ENCODE measurements at regions not wholly inside any gene's neighbourhood (a gene's known extent, or its start where the extent isn't known, plus 50 kb on each side); places are given as distances from the start of the nearest gene placed in this dataset.

DNA sequence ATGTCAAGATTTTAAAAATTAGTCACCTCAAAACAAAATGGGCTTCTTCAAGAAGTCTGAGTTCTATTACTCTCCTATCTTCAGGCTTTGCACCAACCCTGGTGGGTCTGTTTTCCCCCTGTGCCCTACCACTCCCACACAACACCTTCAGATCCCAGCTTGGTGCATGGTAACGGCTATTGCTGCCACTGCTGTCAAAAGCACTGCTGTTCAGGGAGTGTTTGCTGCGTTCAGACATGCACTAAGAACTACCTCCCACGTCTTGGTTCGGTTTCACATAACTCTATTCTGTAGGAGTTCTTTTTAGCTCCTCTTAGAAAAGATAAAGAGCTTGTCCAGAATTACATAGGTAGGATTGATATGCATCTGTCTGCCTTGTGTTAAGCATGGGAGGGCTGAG, 799.2 kb downstream of the NR2F2 start:
- DNase-seq, result no peak

DNA sequence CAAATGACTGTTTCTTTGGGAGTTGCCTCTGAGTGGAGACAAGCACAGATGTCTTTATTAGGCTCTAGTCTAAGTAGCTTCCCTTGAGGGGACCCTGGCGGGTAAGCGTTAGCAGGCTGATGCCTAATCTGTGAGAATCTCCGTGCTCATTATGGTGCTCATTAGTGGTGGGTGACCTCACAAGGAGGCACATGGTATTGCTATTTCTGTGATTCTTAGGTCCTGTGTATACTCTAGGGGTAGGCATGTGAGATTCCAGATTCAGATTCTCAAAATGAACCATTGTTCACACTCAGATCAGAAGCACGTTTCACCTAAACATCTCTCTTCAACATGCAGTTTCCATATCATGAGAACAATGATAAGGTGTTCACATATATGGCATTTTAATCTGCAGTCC, 809.7 kb downstream of the NR2F2 start:
- no peak for DNase-seq

DNA sequence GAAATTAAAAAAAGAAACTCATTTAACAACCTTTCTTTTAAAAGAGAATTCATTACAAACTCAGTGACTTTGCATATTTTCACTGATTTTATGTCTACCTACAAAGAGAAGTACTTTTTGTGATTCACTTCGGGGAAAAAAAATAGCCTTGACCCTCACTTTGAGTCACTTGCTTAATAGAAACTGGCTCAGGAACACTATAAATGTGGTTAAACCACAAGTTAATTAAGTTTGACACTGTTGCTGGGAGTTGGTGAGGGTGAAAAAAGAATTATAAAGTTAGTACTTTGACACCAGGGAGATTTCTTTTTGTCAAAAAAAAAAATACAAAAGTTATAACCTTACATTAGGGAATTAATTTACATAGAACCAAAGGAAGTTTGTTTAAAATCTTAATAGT, 810.9 kb downstream of the NR2F2 start:
- no peak for DNase-seq

DNA sequence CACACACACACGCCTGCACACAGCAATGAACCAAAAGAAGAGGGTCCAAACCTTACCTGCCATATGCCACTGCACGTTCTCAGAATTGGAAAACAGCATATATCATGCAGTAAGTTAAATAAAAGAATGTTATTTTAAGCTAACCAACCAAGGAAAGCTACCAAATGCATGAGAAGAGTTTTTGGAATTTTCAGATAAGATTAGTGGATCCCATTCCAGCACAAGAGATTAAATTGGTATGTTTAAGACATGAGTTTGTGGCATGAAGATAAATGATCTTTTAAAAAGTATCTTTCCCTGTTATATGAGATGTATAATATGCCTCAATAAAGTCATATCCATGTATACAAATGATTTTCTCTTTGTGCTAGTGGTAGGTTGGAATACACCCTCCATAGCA, 811.4 kb downstream of the NR2F2 start:
- no peak for DNase-seq

DNA sequence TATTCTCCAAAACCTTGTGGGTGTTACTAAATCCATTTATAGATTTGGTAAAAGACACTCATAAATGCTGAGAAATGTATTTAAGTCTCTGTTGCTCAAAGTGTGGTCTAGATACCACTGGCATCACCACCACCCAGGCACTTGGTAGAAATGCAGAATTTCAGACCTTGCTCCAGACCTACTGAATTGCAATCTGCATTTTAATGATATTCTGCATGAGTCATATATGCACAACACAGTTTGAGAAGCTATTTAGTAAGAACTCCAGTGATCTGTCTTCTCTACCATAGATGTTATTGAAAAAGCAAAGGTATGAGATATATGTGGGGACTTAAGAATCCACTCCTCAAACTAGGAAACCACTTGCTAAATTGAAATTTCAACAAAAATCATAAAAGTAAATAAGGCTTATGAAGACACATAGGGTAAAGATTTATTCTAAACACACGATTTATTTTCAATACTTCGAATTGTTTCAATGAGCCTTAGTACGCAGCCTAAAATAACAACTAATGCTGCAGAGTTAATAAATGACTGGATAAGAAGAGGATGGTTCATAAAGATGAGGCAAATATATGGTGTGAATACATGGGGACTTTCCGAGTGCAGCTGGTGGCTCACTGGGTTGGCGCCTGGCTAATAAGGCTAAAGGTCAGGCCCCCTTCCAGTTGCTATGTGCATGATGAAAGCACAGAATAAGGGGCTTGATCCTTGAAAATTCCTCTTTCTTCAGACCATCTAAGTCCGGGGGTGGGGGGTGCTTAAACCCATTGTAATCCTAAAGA, 813.3 kb downstream of the NR2F2 start:
- DNase-seq, result no peak

DNA sequence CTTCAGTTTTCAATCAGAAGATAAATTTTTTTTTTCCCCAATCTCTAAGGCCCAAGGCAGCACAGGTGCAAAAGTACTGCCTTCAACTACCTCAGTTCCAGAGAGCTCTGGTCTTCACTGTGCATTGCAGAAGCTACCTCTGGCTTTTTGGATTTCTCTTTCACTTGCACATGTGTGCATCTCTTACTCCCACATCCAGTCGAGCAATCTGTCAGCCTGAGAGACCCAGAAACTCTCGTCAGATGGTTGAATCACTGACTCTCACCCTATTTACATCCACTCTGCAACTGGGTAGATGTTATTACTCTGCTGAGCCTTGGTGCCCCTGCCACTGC, 813.8 kb downstream of the NR2F2 start:
- DNase-seq, result no peak

DNA sequence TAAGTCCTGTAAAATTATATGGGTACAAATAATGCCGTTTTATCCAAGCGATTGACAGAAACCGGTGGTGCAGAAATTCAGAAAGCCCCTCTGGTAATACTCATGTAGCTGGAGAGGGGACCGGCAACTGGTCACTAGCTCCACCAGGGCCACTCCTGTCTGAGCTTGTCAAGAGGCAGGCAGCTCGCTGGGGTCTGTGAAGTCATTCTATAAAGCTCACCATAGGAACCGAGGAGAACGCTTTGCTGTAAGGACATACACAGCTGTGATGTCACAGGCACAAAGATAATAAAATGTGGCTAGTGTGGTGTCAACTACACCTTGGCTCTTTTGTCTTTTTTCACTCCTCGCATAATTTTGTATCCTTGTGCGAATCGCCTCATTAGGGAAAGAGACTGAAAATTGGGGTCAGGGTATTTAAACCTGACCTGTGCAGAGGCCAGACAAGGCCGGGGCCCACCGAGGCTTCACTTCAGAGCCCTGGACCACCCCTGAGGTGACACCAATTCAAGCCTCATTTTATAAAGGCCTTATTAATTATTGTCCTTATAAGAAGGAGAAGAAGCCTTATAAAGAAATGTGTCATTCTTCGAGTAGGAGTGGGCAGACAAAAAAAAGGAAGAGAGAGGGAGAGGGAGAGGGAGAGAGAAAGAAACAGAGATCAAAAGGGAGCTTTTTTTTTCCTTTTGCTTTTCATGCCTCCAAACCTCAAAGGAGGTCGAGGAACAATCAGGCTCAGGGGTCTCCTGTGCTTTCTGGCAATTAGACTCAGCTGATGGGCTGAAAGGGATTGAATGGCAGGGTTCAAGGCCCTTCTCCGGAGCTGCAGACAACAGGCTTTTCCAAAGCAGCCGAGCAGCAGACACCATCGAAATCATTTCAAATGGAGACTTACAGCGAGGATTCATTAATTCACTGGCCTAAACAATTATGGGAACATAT, 813.3 kb upstream of the ARRDC4 start:
- DNase-seq, result no peak

DNA sequence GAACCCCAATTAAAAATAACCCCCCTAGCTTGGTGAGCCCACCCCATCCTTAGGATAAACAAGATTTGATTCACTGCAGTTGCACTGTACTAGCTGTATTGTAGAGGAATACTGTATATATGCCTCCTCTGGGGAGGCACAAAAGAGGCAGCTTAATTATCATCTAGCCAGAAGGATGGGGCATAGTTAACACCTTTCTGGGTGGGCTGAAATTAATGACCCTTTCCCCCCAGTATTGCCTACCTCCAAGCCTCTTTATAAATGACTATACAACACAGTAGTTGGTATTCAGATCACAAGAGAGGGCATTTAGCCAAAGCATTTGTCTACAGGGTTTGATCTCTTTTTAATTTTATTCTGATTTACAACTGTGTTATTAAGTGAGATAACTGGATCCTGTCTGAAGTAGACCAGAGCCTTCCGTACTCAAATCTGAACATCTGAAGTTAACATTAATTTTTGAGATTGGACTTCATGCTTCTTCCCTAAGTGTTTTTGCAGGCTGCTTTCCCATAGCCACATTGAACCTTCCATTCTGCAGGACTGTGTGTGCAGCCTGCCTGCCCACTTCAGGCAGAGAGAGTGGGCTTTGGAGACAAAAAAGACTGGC, 807.0 kb upstream of the ARRDC4 start:
- peak; percentile 20 for DNase-seq

DNA sequence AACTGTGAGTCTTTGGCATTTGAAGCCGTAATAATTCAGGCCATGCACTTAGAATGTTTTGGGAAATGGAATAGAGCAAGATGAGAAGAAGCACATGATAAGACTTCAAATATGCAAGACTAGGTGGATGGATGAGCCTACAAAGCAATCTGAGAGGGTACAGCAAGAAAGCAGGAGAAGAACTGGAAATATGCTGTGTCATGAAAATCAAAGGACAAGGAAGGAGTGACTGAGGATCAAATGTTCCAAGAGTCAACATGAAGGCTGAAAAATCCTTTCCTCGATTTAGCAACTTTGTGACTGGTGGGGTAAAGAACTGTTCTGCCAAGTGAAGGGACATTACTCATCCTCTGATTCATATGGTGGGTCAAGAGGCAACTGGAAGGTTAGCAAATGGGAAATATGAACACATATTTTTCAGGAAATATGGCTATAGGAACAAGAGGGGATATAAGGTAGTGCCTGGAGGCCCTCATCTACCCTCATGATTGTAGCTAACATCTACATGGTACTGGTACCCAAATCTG, 803.7 kb upstream of the ARRDC4 start:
- no peak for DNase-seq

DNA sequence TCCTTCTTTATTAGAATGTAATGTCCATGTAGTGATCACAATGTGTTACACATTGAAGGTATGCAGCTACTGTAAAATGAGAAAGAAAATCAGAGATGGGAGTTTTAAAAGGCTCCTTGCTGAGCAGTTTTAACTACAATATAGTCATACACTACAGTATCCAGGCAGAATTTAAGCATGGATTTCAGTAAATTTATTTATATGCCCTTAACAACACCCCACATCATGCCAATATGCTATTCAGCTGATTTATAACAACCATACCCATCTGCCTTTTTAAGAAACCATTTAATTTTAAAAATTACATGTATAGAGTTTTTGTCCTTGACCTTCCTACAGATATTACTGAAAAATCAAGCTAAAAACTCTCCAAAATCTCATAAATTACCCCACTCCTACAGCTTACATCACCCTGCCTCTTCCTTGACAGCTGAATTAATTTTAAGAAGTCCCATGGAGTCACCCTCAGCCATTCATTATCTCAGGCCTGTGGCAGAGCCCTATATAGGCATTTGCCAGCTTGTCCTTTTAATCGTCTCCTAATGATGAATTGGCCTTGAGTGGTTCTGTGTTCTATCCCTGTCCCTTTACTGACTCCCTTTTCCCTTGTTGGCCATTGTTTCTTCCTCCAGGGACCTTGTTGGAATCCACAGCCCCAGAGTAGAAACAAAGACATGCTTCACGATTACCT, 797.6 kb upstream of the ARRDC4 start:
- DNase-seq, result no peak

DNA sequence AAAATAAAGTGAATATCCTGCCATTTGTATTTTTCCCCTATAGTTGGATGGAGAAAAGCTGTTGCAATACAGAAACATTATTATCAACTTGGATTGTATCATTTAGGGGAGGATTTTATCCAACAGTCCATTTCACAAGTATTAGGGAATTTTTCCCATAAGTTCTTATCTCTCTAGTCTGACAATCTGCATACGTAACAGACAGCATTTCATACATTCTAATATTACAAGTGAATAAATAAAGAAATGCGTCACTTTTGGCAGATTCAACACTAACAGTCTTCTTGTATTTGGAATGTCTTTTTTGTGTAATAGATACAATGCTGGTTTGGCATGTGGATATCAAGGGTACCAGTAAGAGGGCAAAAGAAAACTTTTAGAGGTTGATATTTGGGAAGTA, 795.3 kb upstream of the ARRDC4 start:
- no peak for DNase-seq

DNA sequence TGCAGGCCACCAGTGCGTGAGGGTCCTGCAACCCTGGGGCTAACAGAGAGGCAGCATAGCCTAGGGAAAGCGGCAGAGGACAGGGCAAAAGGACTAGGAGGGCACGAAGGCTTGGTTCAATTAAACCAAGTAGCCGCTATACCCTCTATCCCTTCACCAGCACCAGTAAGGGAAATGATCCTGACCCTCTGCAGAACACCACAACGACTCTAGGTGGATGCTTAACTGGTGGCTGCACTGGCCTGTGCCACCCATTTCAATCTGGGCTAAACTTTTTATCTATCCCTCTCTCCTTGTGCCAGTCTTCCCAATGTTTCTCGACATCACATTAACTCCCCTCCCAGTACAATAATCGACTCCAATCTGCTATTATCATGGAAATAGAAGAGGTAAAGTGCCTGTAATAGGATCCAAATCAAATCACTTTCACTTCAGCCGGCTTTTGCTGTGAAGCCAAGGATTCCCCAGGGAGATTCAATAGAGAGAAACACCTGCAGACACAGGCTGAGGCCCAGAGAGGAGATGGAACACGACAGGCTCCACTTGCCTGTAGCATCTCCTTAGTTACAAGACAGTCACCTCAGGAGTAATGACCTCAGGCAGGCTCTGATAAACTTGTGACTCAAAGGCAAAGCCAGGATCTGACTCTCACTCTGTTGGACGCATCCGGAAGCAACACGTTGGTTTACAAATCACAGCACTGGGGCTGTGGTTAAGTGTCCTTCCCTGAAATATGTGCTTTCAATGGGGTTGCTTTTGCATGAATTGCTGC, 791.6 kb upstream of the ARRDC4 start:
- DNase-seq, result no peak

DNA sequence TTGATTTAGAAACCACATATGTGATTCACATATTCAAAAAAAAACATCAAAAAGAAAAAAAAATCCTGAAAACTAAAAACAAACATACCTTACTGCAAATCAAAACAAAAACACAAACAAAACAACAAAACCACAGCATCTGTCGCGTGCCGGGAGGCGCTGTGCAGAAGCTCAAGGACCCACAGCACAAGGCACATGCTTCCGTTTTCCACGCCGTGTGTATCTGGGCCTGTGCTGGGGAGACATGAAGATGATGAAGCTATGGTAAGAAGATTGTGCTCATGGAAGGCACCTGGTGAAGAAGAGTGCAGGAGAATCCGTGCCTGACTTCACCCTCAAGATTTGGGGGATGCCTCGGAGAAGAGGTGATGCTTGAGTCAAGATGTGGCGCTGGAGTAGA, 788.9 kb upstream of the ARRDC4 start:
- DNase-seq, result no peak

DNA sequence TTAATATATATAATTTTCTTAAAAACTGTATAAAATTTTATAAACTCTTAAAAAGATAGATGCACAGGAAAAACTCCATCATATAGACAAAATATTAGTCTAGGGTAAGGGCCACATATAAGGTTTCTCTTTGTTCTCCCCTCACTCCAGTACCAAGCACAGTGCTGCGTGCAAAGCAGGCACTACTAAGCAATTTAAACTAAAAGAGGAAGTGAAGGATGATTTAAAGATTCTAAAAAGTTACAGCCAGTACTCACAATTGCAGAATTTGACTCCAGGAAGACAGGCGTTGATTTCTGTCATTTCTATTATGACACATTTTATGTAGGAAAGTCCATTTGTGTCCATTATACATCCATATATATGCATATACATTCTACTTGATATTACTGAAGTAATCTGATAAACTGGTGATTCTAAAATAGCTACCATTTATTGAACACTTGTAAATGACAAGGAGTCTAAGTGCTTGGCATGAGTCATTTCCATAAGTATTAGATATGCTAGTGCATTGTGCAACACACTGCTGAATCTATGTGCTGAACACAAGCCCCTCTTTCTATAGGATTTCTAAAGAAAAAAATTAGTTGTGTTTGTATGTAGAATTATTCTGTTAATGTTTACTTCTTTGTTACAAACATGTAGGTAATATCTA, 785.5 kb upstream of the ARRDC4 start:
- DNase-seq, result no peak

DNA sequence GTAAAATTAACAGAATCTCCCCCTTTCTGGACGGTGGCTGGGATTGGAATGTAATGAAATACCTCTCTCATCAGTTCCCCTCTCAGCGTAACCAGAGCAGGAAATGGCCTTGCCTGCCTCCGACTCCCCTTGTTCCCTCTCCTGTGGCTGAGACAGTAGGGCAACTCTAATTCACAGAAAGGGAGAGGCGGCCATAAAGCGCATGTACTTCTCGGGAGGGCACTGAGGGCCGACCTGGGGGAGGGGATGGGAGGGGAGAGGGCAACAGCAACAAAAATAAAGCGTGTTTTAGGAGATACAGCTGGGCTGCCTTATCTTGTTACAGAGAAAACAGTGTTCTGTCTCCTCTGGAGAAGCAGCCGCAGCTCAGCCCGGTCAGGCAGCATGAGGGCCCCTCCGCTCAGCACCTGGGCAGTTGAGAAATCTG, 783.3 kb upstream of the ARRDC4 start:
- DNase-seq, result no peak

DNA sequence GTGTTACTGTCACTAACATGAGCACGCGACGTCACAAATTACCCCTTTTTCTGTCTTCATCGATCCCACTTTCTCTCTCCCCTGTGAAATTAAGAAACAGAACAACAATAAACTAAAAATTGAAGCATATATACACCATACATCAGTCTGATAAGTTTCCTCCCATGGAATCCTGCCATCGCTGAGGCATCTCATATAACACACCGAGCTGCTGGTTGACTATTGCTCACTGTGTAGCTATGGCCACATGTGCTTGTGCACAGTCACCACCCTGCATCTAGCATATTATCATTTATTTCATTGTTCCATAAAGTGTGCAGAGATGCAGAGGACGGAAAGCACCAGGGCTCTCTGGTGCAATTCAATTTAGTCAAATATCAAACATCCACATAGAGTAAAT, 777.9 kb upstream of the ARRDC4 start:
- DNase-seq, result no peak

DNA sequence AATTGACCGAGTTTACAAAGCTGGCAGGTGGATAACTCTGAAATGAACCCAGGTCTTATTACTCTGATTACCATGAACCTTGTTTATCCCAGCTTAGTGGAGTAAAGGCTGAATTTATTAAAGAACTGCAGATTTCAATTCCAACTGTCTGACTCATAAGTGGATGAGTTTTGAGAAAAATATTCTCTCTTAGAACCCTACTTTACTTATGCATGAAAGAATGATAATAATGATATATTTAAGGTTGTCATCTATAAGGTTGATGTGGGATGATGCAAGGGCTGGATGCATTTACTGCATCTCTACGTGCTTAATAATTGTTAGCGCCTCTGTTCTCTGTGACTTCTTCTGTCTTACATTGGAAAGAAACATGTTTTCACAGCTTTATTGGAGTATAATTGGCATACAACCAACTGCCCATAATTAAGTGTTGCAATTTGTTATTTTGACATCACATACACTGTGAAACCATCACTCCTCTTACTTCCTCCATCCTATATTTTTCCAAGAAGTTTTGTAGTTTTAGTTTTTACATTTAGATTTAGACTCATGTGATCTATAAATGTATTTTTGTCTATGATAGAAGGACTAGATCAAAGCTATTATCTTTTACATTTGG, 771.2 kb upstream of the ARRDC4 start:
- DNase-seq, result no peak

DNA sequence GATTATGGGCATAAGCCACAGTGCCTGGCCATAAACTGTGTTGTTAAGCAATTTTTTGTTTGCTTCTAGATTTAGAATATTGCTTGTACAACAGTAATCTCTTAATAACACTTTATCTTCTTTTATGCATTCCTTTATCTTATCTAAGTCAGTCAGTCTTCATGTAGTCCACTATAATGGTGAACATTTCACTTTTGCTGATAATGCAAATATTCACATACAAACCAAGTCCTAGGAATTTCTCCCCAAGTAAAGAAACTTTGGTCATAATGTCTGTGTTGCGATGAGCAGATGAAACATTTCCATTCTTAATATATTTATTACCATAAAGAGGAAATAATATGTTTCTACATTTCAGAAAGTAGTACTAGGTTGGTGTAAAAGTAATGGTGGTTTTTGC, 765.8 kb upstream of the ARRDC4 start:
- no peak for DNase-seq

DNA sequence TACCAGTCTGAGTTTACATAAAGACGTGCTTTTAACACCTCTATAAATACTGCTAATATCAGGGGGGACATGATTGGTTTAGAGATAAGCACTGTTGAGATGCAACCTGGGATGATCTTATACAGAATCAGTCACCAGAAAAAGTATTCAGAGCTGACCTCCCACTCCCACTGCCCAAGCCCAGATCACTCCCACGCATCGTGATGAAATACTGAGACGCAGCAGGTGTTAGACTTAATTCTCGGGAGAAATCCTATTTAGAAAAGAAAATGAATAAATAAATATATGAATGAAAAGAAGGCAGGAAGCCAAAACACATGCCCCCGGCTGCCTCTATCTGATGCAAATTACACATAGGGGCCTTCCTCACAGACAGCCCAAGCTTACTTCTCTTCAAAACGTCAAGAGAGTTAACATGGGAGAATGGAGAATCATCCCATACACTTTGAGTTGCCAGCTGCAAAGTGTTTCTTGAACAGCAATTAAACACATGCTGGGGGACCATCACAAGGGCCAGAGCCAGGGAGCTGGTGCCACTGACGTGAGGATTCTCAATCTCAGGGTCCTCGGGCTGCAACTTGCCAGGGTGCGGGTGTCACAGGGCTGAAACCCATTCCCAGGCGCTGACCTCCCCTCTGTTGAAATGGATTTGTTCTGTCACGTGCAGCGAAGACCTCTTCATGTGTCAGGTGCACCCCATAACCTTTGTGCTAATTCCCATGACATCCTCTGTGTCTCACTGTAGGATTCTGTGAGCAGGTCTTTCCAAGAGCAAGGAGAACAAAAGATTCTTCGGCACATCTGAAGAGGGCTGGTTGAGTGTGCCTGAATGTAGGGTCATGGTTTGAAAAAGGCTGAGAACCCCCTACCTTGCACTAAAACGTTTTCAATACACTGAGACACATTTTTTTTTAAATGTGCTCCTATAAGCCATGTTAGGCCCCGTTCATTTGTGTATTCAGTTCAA, 764.2 kb upstream of the ARRDC4 start:
- no peak for DNase-seq
